NCI-H2081 treated with DMSO at 0.1 percent for 48 hours (cell line): ENCODE measurements at regions not wholly inside any gene's neighbourhood (a gene's known extent, or its start where the extent isn't known, plus 50 kb on each side); places are given as distances from the start of the nearest gene placed in this dataset.

Experiments
- DNase-seq: peaks from one replicate; lab custom pipeline; 2025; lab: John Stamatoyannopoulos, UW

GRCh38 chr11:91955206-91955605 is 269.4 kb upstream of the FAT3 start:
- DNase-seq: no peak

- no peak for DNase-seq
These were observed 272.6 kb upstream of the FAT3 start for GRCh38 chr11:91952056-91952455.

- peak; percentile 40 for DNase-seq
These were observed 277.3 kb upstream of the FAT3 start for GRCh38 chr11:91947215-91947820.

- no peak for DNase-seq
These were observed 278.1 kb upstream of the FAT3 start for GRCh38 chr11:91946397-91946951.

GRCh38 chr11:91935120-91935519 is 289.5 kb upstream of the FAT3 start:
- no peak for DNase-seq

- DNase-seq: no peak
These were observed 292.3 kb upstream of the FAT3 start for GRCh38 chr11:91932151-91932821.

DNA sequence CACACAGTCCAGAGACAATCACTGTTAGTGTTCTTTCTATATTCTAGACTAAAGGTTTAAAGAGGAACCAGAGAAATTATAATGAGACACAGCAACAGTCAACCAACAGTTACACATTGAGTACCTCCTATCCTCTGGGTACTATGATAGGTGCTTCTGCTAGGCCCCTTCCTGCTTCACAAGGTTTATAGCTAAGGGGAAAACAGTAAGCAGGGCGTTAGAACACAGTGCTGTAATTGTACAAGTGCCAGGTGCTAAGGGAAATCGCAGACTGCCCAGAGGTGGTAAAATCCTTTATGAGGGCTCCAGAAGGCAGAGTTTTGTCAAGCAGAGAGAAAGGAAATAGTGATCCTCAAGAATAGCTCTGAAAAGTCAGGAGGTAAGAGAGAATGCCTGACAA is 297.2 kb upstream of the FAT3 start:
- DNase-seq: no peak

GRCh38 chr11:91926965-91927364 is 297.7 kb upstream of the FAT3 start:
- DNase-seq: no peak

- no peak for DNase-seq
These were observed 301.8 kb upstream of the FAT3 start for GRCh38 chr11:91922846-91923245.

DNA sequence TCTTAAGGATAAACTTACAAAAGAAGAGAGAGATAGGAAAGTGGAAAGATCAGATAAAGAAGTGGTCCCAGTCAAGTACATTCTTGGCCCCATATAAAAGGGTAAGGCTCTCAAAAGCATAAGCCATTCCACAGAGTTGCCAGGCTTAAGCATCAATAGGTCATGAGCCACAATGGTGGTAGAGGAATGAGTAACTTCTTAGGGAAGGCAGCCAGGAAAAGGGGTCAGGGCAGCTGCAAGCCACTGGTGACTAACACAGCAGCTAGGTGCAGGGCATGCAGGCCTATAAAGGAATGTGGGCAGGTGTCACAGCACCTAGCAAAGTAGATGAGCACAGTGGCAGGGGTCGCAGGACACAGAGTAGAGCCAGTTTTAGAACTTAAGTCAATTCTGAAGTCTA is 302.6 kb upstream of the FAT3 start:
- DNase-seq: no peak

- DNase-seq: no peak
These were observed 311.2 kb upstream of the FAT3 start for GRCh38 chr11:91913407-91913806.

DNA sequence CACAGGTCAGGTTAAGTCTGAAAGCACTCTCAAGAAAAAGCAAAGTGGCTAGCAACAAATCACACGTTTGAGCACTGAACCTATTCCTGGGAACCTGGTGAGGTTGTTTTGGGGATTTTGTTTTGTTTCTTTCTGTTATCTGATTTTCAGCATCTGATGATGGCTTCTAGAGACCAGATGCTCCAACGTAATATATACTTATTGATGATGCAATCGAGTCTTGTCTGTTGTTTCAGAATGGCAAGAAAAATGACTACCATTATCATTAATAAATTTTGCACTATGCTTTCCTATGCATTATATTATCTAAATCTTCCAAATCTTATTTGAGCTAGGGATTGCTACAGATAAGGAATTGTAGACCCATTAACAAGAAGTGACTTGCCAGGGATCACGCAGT is 312.3 kb upstream of the FAT3 start:
- DNase-seq: no peak

DNA sequence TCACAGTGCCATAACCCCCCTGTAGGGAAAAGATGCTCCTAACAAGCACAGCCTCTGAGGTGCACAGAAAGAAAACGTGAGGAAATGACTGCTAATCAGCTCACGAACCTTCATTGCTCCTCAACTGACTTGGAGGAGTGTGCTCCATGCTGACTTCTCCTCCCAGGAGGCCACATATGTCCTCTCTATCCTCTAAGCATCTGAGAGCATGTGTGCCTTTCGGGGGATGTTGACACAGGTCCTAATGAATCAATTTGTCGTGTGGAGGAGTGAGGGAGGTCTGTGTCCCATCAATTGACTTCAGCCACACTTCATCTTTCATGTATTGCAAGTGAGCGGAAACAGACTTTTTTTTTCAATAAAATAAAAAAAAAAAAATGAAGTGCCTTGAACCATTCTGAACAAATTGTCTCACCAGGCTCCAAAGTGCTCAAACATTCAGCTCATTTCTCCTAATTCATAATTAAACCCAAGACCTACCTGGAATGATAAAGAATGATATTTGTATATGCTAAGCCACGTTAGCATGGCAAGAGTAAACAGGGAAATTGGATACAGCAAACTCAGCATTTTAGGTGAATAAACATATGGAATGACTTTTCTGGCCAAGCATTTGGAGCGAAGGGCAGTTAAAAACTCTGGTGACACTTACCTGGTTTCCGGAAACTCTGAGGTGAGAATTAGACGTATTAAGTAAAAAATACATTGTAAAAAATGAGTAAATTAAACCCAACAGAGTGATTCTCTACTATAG is 317.6 kb upstream of the FAT3 start:
- DNase-seq: no peak

GRCh38 chr11:91904792-91905785 is 319.5 kb upstream of the FAT3 start:
- DNase-seq: no peak

DNA sequence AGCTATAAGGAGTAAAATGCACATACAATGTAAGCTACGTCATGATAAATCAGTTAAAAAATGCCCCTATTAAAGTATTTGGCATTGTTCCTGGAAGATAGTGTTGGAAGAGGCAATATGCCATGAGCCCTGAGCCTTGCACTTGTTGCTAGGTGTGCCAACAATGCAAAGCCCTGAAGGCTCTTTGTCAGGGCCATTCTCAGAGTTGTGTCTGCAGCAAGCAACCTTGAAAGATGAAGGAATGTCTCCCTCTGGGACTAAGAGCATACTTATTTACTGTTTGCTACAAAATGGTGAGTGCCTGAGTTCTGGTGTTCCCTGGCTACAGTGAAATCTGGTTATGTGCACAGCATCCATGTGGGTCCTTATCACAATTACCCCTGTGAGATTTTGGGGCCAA is 322.3 kb upstream of the FAT3 start:
- DNase-seq: no peak

GRCh38 chr11:91880660-91881059 is 344.0 kb upstream of the FAT3 start:
- DNase-seq: no peak

- DNase-seq: no peak
These were observed 347.9 kb upstream of the FAT3 start for GRCh38 chr11:91876746-91877145.

- no peak for DNase-seq
These were observed 352.4 kb upstream of the FAT3 start for GRCh38 chr11:91872243-91872642.

- DNase-seq: no peak
These were observed 352.8 kb upstream of the FAT3 start for GRCh38 chr11:91871791-91872190.

GRCh38 chr11:91871048-91871447 is 353.6 kb upstream of the FAT3 start:
- no peak for DNase-seq

- no peak for DNase-seq
These were observed 354.9 kb upstream of the FAT3 start for GRCh38 chr11:91869686-91870085.

GRCh38 chr11:91866642-91867041 is 358.0 kb upstream of the FAT3 start:
- no peak for DNase-seq
